ENCODE measurements at regions not wholly inside any gene's neighbourhood (a gene's known extent, or its start where the extent isn't known, plus 50 kb on each side); places are given as distances from the start of the nearest gene placed in this dataset.

DNA sequence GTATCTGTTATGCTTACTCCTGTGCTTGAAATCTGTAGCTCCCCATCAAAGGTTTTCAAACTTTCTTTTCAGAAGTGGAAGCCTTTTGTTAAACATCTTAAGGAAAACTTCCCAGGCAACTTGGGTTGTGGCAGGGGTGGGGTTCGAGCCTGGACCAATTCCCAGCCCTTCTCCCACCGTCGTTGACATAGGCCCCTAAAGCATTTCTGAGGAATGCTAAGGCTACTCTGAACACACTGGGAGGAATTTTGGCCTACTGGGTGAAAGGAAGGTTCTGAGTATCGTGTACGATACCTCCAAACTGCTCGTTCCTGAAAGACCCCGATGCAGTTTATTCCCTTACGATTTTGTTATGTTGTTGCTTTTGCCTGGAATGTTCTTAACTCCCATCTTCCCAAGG is 56.1 kb upstream of the PMFBP1 start:
- TF ChIP-seq CTCF (IDR thresholded peaks at IDR 0.05): no peak
- no peak for TF ChIP-seq POLR2A (IDR thresholded peaks at IDR 0.05)
- no peak for TF ChIP-seq EP300 (IDR thresholded peaks at IDR 0.05)

Measured in sigmoid colon (tissue), 4 donors.